Right lobe of liver (tissue), 4 donors: ENCODE measurements at regions not wholly inside any gene's neighbourhood (a gene's known extent, or its start where the extent isn't known, plus 50 kb on each side); places are given as distances from the start of the nearest gene placed in this dataset.

Source experiments
- POLR2A ChIP-seq: fragments of 450-650 bp; IDR thresholded peaks from one replicate; pipeline ENCODE4 v1.6.1; 2017; ENCODE audit warnings: antibody characterized with exemption, mild to moderate bottlenecking
- TF ChIP-seq, protein P1 (sequence below), 4 donors: fragments of 200-600 bp in 3 of 4; fragments of 450-650 bp in 1 of 4; IDR thresholded peaks; one replicate each; pipeline versions ENCODE4 v1.5.1 to v1.8.0; 2016 to 2022; ENCODE audit warnings: antibody characterized with exemption in 4 of 4, mild to moderate bottlenecking in 2 of 4
- donor health status: DM: no; HTN: no; CAD: no.
- donor health status: DM: no; HTN: no; CAD: no.
- donor health status: DM: no; HTN: yes; CAD: no.

DNA sequence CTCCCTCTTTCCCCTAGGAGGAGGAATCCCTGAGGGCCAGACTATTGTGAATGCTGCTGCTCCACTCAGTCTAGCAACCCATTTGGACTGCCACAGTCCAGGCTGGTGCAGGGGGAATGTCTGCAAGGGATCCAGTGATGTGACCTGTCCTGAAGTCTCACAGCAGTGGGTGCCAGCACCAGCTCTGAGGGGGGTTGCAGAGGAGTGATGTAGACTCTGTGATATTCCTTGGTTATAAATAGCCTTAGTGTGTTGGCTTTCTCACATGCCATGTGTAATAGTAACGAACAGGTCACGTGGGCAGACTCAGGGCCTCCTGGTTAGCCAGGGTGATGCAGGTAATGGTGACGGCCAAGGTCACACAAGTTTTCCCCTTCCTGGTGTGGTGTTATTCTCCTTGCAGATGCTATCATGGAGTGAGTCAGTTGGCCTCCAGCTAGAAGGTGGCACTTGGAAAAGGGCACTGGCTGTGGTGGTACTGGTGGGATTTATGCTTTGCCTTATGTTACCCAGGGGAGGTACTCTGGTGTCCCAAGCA, 404.4 kb downstream of the UTRN start:
- TF ChIP-seq POLR2A = no peak
- TF ChIP-seq, protein P1, sequence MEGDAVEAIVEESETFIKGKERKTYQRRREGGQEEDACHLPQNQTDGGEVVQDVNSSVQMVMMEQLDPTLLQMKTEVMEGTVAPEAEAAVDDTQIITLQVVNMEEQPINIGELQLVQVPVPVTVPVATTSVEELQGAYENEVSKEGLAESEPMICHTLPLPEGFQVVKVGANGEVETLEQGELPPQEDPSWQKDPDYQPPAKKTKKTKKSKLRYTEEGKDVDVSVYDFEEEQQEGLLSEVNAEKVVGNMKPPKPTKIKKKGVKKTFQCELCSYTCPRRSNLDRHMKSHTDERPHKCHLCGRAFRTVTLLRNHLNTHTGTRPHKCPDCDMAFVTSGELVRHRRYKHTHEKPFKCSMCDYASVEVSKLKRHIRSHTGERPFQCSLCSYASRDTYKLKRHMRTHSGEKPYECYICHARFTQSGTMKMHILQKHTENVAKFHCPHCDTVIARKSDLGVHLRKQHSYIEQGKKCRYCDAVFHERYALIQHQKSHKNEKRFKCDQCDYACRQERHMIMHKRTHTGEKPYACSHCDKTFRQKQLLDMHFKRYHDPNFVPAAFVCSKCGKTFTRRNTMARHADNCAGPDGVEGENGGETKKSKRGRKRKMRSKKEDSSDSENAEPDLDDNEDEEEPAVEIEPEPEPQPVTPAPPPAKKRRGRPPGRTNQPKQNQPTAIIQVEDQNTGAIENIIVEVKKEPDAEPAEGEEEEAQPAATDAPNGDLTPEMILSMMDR (IDR thresholded peaks at IDR 0.05) = no peak
